Spleen (tissue), 11 donors: ENCODE measurements at regions not wholly inside any gene's neighbourhood (a gene's known extent, or its start where the extent isn't known, plus 50 kb on each side); places are given as distances from the start of the nearest gene placed in this dataset.

Source experiments
- DNase-seq: peaks from one replicate; pipeline ENCODE4 v3.0.0-alpha.2; 2020
- H3K27ac ChIP-seq, 8 donors: fragments of 200-600 bp; sonication (generic) in 7 of 8; 1 replicate in 4 of 8; 2 replicates in 4 of 8; pipeline versions ENCODE4 v1.5.0 to v1.8.0; 2016 to 2021; ENCODE audit warnings: inconsistent platforms in 4 of 8, mild to moderate bottlenecking in 4 of 8, moderate library complexity in 1 of 8
- H3K27me3 ChIP-seq, 7 donors: fragments of 200-600 bp; sonication (generic) in 6 of 7; replicated peaks in 1 of 7; 1 replicate in 4 of 7; 2 replicates in 3 of 7; pipeline versions ENCODE4 v1.5.0 to v1.8.0; 2016 to 2021; ENCODE audit warnings: inconsistent platforms in 3 of 7, mild to moderate bottlenecking in 1 of 7
- H3K36me3 ChIP-seq, 6 donors: fragments of 200-600 bp; sonication (generic) in 5 of 6; 1 replicate in 4 of 6; 2 replicates in 2 of 6; pipeline versions ENCODE4 v1.5.0 to v1.8.0; 2016 to 2021; ENCODE audit warnings: inconsistent platforms in 2 of 6
- H3K4me1 ChIP-seq, 6 donors: fragments of 200-600 bp; sonication (generic) in 5 of 6; 1 replicate in 3 of 6; 2 replicates in 3 of 6; pipeline versions ENCODE4 v1.5.0 to v1.8.0; 2016 to 2021; ENCODE audit warnings: inconsistent platforms in 3 of 6
- H3K4me3 ChIP-seq, 8 donors: fragments of 200-600 bp; sonication (generic) in 7 of 8; 1 replicate in 4 of 8; 2 replicates in 4 of 8; pipeline versions ENCODE4 v1.5.0 to v1.8.0; 2016 to 2021; ENCODE audit warnings: inconsistent platforms in 4 of 8, mild to moderate bottlenecking in 4 of 8, moderate library complexity in 2 of 8
- H3K9me3 ChIP-seq, 8 donors: fragments of 200-600 bp; sonication (generic) in 7 of 8; 1 replicate in 4 of 8; 2 replicates in 4 of 8; pipeline versions ENCODE4 v1.5.0 to v1.8.0; 2016 to 2021; ENCODE audit warnings: inconsistent platforms in 4 of 8
- POLR2A ChIP-seq, 3 donors: fragments of 450-650 bp; IDR thresholded peaks; one replicate each; pipeline ENCODE4 v1.5.1; 2017; ENCODE audit warnings: antibody characterized with exemption in 3 of 3, mild to moderate bottlenecking in 1 of 3
- POLR2AphosphoS5 ChIP-seq, 3 donors: sonication (generic); formaldehyde crosslinking; IDR thresholded peaks; one replicate each; pipeline ENCODE4 v1.5.1; 2017; ENCODE audit warnings: antibody characterized with exemption in 3 of 3
- WGBS, 5 donors: extraction: QIAGEN DNeasy Blood & Tissue Kit in 3 of 5; methylation state at CpG; one replicate each; pipeline versions ENCODE4 v1.1.5 to v1.1.7; 2013 to 2018; 5-methylcytosine and 5-hydroxymethylcytosine counted together
- intact Hi-C: fragments of 100-400 bp; cut with DNase I; formaldehyde crosslinking; loops from one replicate; pipeline ENCODE4 v1.15.0; 2023; ENCODE audit warnings: low total_unique reads
- TF ChIP-seq, protein P1 (sequence below), 11 experiments: fragments of 200-600 bp in 7 of 11; fragments of 450-650 bp in 4 of 11; sonication (generic) in 4 of 11; IDR thresholded peaks in 8 of 11; conservative IDR thresholded peaks in 3 of 11; 1 replicate in 7 of 11; 2 replicates in 4 of 11; pipeline versions ENCODE4 v1.4.0 to v1.8.0; 2016 to 2021; ENCODE audit warnings: antibody characterized with exemption in 11 of 11, inconsistent platforms in 4 of 11, mild to moderate bottlenecking in 1 of 11
- donor health status: healthy with polysubstance abuse.
- donor health status: DM: no; HTN: no; CAD: no; lungs with moderate emphysema.
- donor health status: DM: no; HTN: no; CAD: no.
- donor health status: Bipolar disorder and iron deficiency.
- donor health status: healthy.
- donor health status: DM: no; HTN: no; CAD: no.
- donor health status: DM: yes; HTN: yes; CAD: no.

DNA sequence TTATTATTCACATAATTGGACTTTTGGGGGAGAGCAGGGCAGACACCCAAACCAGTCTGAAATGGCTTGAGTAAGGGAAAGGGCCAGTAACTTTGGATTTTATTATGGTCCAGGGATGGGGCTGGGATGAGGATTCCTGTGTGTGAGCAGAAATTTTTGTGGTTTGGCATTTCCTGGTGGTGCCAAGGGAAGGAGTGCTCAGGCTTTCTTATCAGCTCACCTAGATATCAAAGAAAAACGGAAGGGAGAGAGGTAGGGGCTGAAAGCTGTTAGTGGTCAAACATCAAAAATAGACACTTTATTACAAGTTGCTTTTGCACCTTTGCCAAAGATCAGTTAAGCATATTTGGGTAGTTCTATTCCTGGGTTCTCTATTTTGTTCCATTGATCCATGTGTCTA is 128.5 kb upstream of the DIPK2B start:
- no peaks in the 10 kb centered on the region for H3K4me1 ChIP-seq
- H3K27ac ChIP-seq = no peak overlapping the region
- intact Hi-C loops = no loop called here
- peaks cover 0 to 3% (median 0%) of the 10 kb centered on the region in 7 donors for H3K27me3 ChIP-seq
- TF ChIP-seq, protein P1, sequence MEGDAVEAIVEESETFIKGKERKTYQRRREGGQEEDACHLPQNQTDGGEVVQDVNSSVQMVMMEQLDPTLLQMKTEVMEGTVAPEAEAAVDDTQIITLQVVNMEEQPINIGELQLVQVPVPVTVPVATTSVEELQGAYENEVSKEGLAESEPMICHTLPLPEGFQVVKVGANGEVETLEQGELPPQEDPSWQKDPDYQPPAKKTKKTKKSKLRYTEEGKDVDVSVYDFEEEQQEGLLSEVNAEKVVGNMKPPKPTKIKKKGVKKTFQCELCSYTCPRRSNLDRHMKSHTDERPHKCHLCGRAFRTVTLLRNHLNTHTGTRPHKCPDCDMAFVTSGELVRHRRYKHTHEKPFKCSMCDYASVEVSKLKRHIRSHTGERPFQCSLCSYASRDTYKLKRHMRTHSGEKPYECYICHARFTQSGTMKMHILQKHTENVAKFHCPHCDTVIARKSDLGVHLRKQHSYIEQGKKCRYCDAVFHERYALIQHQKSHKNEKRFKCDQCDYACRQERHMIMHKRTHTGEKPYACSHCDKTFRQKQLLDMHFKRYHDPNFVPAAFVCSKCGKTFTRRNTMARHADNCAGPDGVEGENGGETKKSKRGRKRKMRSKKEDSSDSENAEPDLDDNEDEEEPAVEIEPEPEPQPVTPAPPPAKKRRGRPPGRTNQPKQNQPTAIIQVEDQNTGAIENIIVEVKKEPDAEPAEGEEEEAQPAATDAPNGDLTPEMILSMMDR (IDR thresholded peaks at IDR 0.05 in 8 of 11, conservative IDR thresholded peaks at IDR 0.05 in 3 of 11) = no peak
- TF ChIP-seq POLR2A (IDR thresholded peaks at IDR 0.05) (no peak), POLR2AphosphoS5 (IDR thresholded peaks at IDR 0.05) (no peak)
- no peaks in the 10 kb centered on the region for H3K36me3 ChIP-seq
- DNase-seq = no peak
- H3K4me3 ChIP-seq = no peak overlapping the region
- 45 to 91% (median 83%) methylated on average over 1 of the region's 1 CpG for WGBS, 5 donors
- no peaks in the 10 kb centered on the region for H3K9me3 ChIP-seq

DNA sequence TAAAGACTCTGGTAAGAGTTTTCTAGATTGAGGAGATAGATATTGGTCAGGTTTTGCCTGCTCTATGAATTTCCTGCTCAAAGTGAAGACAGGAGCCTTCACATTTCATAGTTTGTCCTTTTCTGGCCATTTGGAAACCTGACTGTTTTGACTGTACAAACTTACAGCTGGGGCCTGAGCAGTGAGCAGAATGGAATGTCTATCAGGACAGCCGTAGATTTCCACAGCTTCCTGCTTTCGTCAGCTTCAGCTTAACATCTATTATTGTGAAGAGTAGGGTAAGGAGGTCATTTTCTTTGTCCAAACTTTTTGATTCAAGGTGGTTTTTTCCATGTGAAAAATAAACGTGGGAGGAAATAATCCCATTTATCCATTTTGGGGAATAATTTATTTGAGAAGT is 124.3 kb upstream of the DIPK2B start:
- no peaks in the 10 kb centered on the region for H3K36me3 ChIP-seq
- H3K4me3 ChIP-seq = no peak overlapping the region
- H3K9me3 ChIP-seq = no peaks in the 10 kb centered on the region
- WGBS, 5 donors = 59 to 67% (median 63%) methylated on average over 3 of the region's 3 CpGs
- TF ChIP-seq POLR2A (IDR thresholded peaks at IDR 0.05) (no peak), POLR2AphosphoS5 (IDR thresholded peaks at IDR 0.05) (no peak)
- intact Hi-C loops = no loop called here
- H3K4me1 ChIP-seq = no peaks in the 10 kb centered on the region
- no peak for DNase-seq
- H3K27me3 ChIP-seq = no peaks in the 10 kb centered on the region
- no peak overlapping the region for H3K27ac ChIP-seq

DNA sequence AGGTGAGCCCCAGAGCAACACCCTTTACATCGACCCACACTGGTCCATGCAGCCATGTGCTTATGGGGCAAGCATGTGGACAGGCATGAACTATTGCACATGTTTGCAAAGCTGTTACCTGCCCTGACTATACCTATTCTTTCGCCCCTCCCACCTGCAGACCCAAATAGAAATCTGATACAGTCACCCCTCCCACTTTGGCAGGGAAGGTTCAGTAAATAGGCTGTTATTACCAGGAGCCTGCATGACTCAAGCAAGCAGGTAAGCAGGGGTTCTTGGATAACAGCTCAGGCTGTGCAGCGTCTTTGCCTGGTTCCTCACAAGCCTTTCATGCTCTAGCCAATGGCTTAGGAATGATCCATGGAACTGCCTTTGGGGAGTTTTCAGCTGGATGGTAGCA is 122.7 kb upstream of the DIPK2B start:
- DNase-seq = no peak
- Histone ChIP-seq H3K4me3 (no peak overlapping the region), H3K27me3 (no peaks in the 10 kb centered on the region), H3K36me3 (no peaks in the 10 kb centered on the region), H3K27ac (no peak overlapping the region), H3K4me1 (no peaks in the 10 kb centered on the region), H3K9me3 (no peaks in the 10 kb centered on the region)
- intact Hi-C loops = no loop called here
- TF ChIP-seq, protein P1 (IDR thresholded peaks at IDR 0.05 in 8 of 11, conservative IDR thresholded peaks at IDR 0.05 in 3 of 11) = no peak
- TF ChIP-seq POLR2A (IDR thresholded peaks at IDR 0.05) (no peak), POLR2AphosphoS5 (IDR thresholded peaks at IDR 0.05) (no peak)
- 77 to 100% (median 94%) methylated on average over 2 to 3 of the region's 3 CpGs for WGBS, 5 donors

DNA sequence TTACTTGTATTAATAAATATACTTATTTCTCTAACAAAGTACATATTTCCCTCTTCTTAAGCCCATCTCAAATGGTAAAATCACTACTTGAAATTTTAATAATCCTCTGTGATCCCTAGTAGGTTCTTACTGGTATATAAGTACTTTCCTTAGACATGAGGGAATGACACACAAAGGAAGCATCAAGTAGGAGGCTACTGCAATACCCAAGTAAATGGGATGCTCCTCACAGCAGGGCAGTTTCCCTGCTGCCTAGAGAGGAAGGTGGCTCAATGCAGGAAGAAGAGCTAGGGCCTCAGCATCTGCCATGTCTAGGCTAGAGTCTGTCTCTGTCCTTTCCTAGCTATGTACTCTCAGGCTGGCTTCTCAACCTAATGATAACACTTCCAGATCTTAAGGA is 122.1 kb upstream of the DIPK2B start:
- no peaks in the 10 kb centered on the region for H3K36me3 ChIP-seq
- no peak for DNase-seq
- H3K9me3 ChIP-seq = no peaks in the 10 kb centered on the region
- H3K4me1 ChIP-seq = no peaks in the 10 kb centered on the region
- H3K27ac ChIP-seq = no peak overlapping the region
- no peak overlapping the region for H3K4me3 ChIP-seq
- no peak for TF ChIP-seq POLR2AphosphoS5 (IDR thresholded peaks at IDR 0.05)
- TF ChIP-seq POLR2A (IDR thresholded peaks at IDR 0.05) = no peak
- TF ChIP-seq, protein P1 (IDR thresholded peaks at IDR 0.05 in 8 of 11, conservative IDR thresholded peaks at IDR 0.05 in 3 of 11) = no peak
- intact Hi-C loops = no loop called here
- no peaks in the 10 kb centered on the region for H3K27me3 ChIP-seq

DNA sequence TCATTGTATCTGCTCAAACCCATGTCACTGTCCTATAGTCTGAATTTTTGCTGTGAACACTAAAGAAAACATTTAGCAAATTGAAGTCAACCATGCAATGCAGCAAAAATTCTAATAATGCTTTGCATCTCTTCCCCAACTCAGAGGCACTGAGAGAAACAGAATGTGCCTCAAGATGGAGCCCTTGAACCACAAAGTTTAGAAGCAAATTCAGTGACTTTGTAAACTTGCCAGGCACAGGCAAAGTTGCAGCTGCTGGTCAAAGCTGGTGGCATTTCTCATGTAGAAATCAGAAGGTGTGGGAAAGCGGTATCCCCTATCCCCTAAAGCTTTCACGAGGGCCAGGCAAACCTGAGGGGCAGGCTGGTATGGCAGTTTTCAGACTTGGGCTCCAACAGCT is 121.7 kb upstream of the DIPK2B start:
- no peaks in the 10 kb centered on the region for H3K4me1 ChIP-seq
- H3K36me3 ChIP-seq = no peaks in the 10 kb centered on the region
- 20 to 41% (median 28%) methylated on average over 2 of the region's 2 CpGs for WGBS, 5 donors
- no peak for DNase-seq
- no peaks in the 10 kb centered on the region for H3K9me3 ChIP-seq
- TF ChIP-seq POLR2AphosphoS5 (IDR thresholded peaks at IDR 0.05) = no peak
- TF ChIP-seq, protein P1 (IDR thresholded peaks at IDR 0.05 in 8 of 11, conservative IDR thresholded peaks at IDR 0.05 in 3 of 11) = peak in 6 of 11 experiments; percentile 12 to 34 (median 22)
- H3K4me3 ChIP-seq = no peak overlapping the region
- H3K27me3 ChIP-seq = no peaks in the 10 kb centered on the region
- no peak overlapping the region for H3K27ac ChIP-seq
- intact Hi-C loops = no loop called here
